ENCODE measurements at regions not wholly inside any gene's neighbourhood (a gene's known extent, or its start where the extent isn't known, plus 50 kb on each side); places are given as distances from the start of the nearest gene placed in this dataset.

DNA sequence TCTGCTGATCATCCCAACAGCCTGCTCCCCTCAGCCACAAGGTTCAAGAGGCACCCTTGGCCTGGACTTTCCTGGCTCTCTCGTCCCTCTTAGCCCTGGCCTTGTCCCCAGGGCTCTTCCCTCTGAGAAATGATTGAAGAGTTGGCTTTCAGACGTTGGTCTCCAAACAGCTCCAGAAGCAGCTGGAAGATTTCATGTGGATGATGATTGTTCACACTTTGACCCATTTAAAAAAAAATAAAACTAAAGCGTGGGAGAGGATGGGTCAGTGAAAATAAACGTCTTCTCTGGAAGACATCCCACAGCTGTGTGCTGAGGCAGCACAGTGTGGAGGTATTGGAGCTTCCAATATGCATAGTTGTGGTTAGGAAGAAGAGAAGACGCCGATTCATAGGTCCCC, 54.7 kb upstream of the CDH11 start:
- TF ChIP-seq, protein P1, sequence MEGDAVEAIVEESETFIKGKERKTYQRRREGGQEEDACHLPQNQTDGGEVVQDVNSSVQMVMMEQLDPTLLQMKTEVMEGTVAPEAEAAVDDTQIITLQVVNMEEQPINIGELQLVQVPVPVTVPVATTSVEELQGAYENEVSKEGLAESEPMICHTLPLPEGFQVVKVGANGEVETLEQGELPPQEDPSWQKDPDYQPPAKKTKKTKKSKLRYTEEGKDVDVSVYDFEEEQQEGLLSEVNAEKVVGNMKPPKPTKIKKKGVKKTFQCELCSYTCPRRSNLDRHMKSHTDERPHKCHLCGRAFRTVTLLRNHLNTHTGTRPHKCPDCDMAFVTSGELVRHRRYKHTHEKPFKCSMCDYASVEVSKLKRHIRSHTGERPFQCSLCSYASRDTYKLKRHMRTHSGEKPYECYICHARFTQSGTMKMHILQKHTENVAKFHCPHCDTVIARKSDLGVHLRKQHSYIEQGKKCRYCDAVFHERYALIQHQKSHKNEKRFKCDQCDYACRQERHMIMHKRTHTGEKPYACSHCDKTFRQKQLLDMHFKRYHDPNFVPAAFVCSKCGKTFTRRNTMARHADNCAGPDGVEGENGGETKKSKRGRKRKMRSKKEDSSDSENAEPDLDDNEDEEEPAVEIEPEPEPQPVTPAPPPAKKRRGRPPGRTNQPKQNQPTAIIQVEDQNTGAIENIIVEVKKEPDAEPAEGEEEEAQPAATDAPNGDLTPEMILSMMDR (IDR thresholded peaks at IDR 0.05; ENCODE audit: insufficient read depth, low read length) = no peak
- no peak for TF ChIP-seq POLR2AphosphoS5 (IDR thresholded peaks at IDR 0.05; ENCODE audit: low read depth)
